A673 (cell line): ENCODE measurements at regions not wholly inside any gene's neighbourhood (a gene's known extent, or its start where the extent isn't known, plus 50 kb on each side); places are given as distances from the start of the nearest gene placed in this dataset.

ENCODE experiments used
- EZH2 ChIP-seq: fragments of 200-600 bp; sonication (generic); IDR thresholded peaks from 2 replicates; pipeline ENCODE4 v1.6.1; 2017; ENCODE audit warnings: borderline replicate concordance, low read depth, mild to moderate bottlenecking, mixed read lengths, antibody characterized with exemption, low read length; ENCODE audit not compliant: poor library complexity, severe bottlenecking
- TF ChIP-seq, protein P1 (sequence below): fragments of 300-800, 200-600 bp; sonication (generic); conservative IDR thresholded peaks from 2 replicates; pipeline ENCODE4 v1.5.1; 2017; ENCODE audit warnings: low read depth, mild to moderate bottlenecking, antibody characterized with exemption, low read length, moderate library complexity, mixed read lengths

DNA sequence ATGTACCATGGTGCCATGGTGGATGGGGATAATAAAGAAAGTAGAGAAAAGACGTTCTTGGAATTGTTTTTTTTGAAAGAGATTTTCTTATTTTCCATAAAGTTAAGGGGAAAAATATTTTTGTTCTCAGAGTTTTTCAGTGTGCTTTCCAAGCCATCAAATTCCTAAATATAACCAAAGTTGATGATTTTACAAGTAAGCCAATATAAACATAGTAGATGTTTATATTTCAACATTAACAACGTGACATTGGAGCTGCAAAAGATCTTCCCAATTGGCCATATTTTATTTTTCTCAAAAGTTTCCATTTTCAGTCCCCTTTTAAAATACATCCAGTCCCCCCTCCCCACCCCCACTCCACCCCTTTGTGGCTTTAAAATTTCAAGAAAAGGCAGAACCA lies 80.9 kb upstream of the PICALM start:
- TF ChIP-seq, protein P1, sequence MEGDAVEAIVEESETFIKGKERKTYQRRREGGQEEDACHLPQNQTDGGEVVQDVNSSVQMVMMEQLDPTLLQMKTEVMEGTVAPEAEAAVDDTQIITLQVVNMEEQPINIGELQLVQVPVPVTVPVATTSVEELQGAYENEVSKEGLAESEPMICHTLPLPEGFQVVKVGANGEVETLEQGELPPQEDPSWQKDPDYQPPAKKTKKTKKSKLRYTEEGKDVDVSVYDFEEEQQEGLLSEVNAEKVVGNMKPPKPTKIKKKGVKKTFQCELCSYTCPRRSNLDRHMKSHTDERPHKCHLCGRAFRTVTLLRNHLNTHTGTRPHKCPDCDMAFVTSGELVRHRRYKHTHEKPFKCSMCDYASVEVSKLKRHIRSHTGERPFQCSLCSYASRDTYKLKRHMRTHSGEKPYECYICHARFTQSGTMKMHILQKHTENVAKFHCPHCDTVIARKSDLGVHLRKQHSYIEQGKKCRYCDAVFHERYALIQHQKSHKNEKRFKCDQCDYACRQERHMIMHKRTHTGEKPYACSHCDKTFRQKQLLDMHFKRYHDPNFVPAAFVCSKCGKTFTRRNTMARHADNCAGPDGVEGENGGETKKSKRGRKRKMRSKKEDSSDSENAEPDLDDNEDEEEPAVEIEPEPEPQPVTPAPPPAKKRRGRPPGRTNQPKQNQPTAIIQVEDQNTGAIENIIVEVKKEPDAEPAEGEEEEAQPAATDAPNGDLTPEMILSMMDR: no peak
- no peak for TF ChIP-seq EZH2
